Thyroid gland (tissue), 4 donors: ENCODE measurements at regions not wholly inside any gene's neighbourhood (a gene's known extent, or its start where the extent isn't known, plus 50 kb on each side); places are given as distances from the start of the nearest gene placed in this dataset.

Experiments used
- DNase-seq, 2 donors: peaks; one replicate each; pipeline ENCODE4 v3.0.0-alpha.2; 2019
- H3K27ac ChIP-seq, 3 donors: fragments of 200-600 bp; sonication (generic); 1 replicate in 2 of 3; 2 replicates in 1 of 3; pipeline ENCODE4 v1.5.1; 2016 to 2019; ENCODE audit warnings: mild to moderate bottlenecking in 1 of 3, moderate library complexity in 1 of 3
- H3K27me3 ChIP-seq: fragments of 200-600 bp; sonication (generic); one replicate; pipeline ENCODE4 v1.5.1; 2019
- H3K36me3 ChIP-seq, 2 donors: fragments of 200-600 bp; sonication (generic); one replicate each; pipeline ENCODE4 v1.5.1; 2016 to 2019
- H3K4me1 ChIP-seq, 2 donors: fragments of 200-600 bp; sonication (generic); one replicate each; pipeline ENCODE4 v1.5.1; 2017 to 2019
- H3K4me3 ChIP-seq, 3 donors: fragments of 200-600 bp; sonication (generic); replicated peaks in 1 of 3; 1 replicate in 2 of 3; 2 replicates in 1 of 3; pipeline ENCODE4 v1.5.1; 2016; ENCODE audit warnings: mild to moderate bottlenecking in 1 of 3
- H3K9me3 ChIP-seq: fragments of 200-600 bp; sonication (generic); one replicate; pipeline ENCODE4 v1.5.1; 2017
- CTCF ChIP-seq, 6 experiments: fragments of 200-600 bp in 3 of 6; fragments of 450-650 bp in 3 of 6; sonication (generic) in 3 of 6; IDR thresholded peaks; one replicate each; pipeline ENCODE4 v1.5.1; 2016 to 2019; ENCODE audit warnings: antibody characterized with exemption in 6 of 6, mild to moderate bottlenecking in 2 of 6, inconsistent platforms in 1 of 6, moderate library complexity in 1 of 6
- POLR2A ChIP-seq, 2 donors: fragments of 450-650 bp; IDR thresholded peaks; one replicate each; pipeline ENCODE4 v1.6.1; 2017; ENCODE audit warnings: antibody characterized with exemption in 2 of 2, mild to moderate bottlenecking in 2 of 2, moderate library complexity in 1 of 2
- WGBS, 2 donors: methylation state at CpG; one replicate each; pipeline ENCODE4 v1.1.5; 2017; 5-methylcytosine and 5-hydroxymethylcytosine counted together
- intact Hi-C: fragments of 100-400 bp; cut with DNase I; formaldehyde crosslinking; loops from one replicate; pipeline ENCODE4 v1.15.1; 2023

- no peak for DNase-seq
- Histone ChIP-seq H3K27me3 (no peaks in the 10 kb centered on the region), H3K4me1 (peaks cover 13 to 31% of the 10 kb centered on the region in 2 donors), H3K9me3 (no peaks in the 10 kb centered on the region), H3K27ac (no peak overlapping the region), H3K36me3 (no peaks in the 10 kb centered on the region), H3K4me3 (no peak overlapping the region)
- intact Hi-C loops, result no loop called here
- WGBS, 2 donors, result 96% methylated on average over 9 to 10 of the region's 10 CpGs
- TF ChIP-seq CTCF (IDR thresholded peaks at IDR 0.05), result no peak
These were observed 299.7 kb downstream of the QKI start for GRCh38 chr6:163714179-163714578.

- TF ChIP-seq CTCF (IDR thresholded peaks at IDR 0.05) (no peak), POLR2A (IDR thresholded peaks at IDR 0.05) (no peak)
- no peak for DNase-seq
- 93% methylated on average over 8 of the region's 8 CpGs for WGBS, 2 donors
- Histone ChIP-seq H3K36me3 (no peaks in the 10 kb centered on the region), H3K4me1 (peaks cover 13 to 29% of the 10 kb centered on the region in 2 donors), H3K27me3 (no peaks in the 10 kb centered on the region), H3K27ac (no peak overlapping the region), H3K9me3 (no peaks in the 10 kb centered on the region), H3K4me3 (no peak overlapping the region)
- intact Hi-C loops, result no loop called here
These were observed 298.5 kb downstream of the QKI start for GRCh38 chr6:163712981-163713380.

- intact Hi-C loops, result no loop called here
- no peak for DNase-seq
- H3K36me3 ChIP-seq, result no peaks in the 10 kb centered on the region
- no peak for TF ChIP-seq CTCF (IDR thresholded peaks at IDR 0.05)
- WGBS, 2 donors, result 87 to 94% methylated on average over 6 to 8 of the region's 8 CpGs
- H3K27me3 ChIP-seq, result no peaks in the 10 kb centered on the region
- no peak overlapping the region for H3K27ac ChIP-seq
- H3K4me1 ChIP-seq, result peaks cover 13 to 32% of the 10 kb centered on the region in 2 donors
- H3K9me3 ChIP-seq, result no peaks in the 10 kb centered on the region
- H3K4me3 ChIP-seq, result no peak overlapping the region
These were observed 298.0 kb downstream of the QKI start for GRCh38 chr6:163712566-163712961.

GRCh38 chr6:163711615-163712565 lies 297.4 kb downstream of the QKI start:
- WGBS, 2 donors, result 72 to 83% methylated on average over 21 to 22 of the region's 24 CpGs
- peak in 1 of 2 donors; percentile 30 for DNase-seq
- intact Hi-C loops, result no loop called here
- no peaks in the 10 kb centered on the region for H3K9me3 ChIP-seq
- no peak overlapping the region for H3K4me3 ChIP-seq
- TF ChIP-seq CTCF (IDR thresholded peaks at IDR 0.05) (no peak), POLR2A (IDR thresholded peaks at IDR 0.05) (no peak)
- H3K27ac ChIP-seq, result no peak overlapping the region
- H3K4me1 ChIP-seq, result peaks cover 13 to 30% of the 10 kb centered on the region in 2 donors
- H3K36me3 ChIP-seq, result no peaks in the 10 kb centered on the region
- no peaks in the 10 kb centered on the region for H3K27me3 ChIP-seq
